ENCODE measurements at regions not wholly inside any gene's neighbourhood (a gene's known extent, or its start where the extent isn't known, plus 50 kb on each side); places are given as distances from the start of the nearest gene placed in this dataset.
A peak's percentile ranks its signal among the peaks of the same experiment; 100 is the strongest.

DNA sequence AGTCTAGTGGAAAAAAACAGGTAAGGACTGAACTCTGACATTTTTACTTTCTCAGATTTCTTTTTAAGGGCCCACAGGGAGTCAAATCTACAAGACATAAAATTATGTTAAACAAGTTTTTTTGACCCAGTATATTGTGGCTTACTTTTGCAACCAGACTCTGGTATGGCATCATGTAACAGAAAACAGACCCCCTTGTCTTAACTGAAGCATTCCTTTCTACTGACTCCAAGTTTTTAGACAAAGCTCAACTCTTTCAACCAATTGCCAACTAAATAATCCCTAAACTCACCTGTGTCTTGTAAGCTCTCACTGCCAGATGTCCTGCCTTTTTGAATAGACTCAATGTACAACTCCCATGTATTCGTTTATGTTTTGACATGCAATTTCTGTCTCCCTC lies 64.3 kb downstream of the FASLG start:
- TF ChIP-seq, protein P1, sequence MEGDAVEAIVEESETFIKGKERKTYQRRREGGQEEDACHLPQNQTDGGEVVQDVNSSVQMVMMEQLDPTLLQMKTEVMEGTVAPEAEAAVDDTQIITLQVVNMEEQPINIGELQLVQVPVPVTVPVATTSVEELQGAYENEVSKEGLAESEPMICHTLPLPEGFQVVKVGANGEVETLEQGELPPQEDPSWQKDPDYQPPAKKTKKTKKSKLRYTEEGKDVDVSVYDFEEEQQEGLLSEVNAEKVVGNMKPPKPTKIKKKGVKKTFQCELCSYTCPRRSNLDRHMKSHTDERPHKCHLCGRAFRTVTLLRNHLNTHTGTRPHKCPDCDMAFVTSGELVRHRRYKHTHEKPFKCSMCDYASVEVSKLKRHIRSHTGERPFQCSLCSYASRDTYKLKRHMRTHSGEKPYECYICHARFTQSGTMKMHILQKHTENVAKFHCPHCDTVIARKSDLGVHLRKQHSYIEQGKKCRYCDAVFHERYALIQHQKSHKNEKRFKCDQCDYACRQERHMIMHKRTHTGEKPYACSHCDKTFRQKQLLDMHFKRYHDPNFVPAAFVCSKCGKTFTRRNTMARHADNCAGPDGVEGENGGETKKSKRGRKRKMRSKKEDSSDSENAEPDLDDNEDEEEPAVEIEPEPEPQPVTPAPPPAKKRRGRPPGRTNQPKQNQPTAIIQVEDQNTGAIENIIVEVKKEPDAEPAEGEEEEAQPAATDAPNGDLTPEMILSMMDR (optimal IDR thresholded peaks at IDR 0.05 in 1 of 3, IDR thresholded peaks at IDR 0.05 in 1 of 3, conservative IDR thresholded peaks at IDR 0.05 in 1 of 3; ENCODE audit: extremely low read depth in 1 of 3, insufficient read depth in 2 of 3, low read length in 3 of 3) = no peak
- TF ChIP-seq EZH2 (IDR thresholded peaks at IDR 0.05; ENCODE audit: low read length) = no peak
- Histone ChIP-seq H3K9me1 (ENCODE audit: control insufficient read depth, extremely low read depth, insufficient read depth, low read length) (no peaks in the 10 kb centered on the region), H3K4me2 (ENCODE audit: control insufficient read depth, extremely low read depth, insufficient read depth, low read depth, low read length) (no peak overlapping the region), H3K9ac (ENCODE audit: control insufficient read depth, extremely low read depth, insufficient read depth, low read length) (no peak overlapping the region), H3K4me3 (ENCODE audit: control insufficient read depth in 2 of 3, extremely low read depth in 1 of 3, insufficient read depth in 2 of 3, low read depth in 1 of 3, low read length in 3 of 3) (no peak overlapping the region), H3K79me2 (ENCODE audit: control insufficient read depth, insufficient read depth, low read length) (no peaks in the 10 kb centered on the region), H3K9me3 (ENCODE audit: control insufficient read depth, low read depth, low read length) (no peaks in the 10 kb centered on the region), H3K27ac (ENCODE audit: control insufficient read depth, insufficient read depth, low read length) (no peak overlapping the region), H4K20me1 (ENCODE audit: control insufficient read depth, extremely low read depth, insufficient read depth, low read length) (no peaks in the 10 kb centered on the region), H3K27me3 (ENCODE audit: control insufficient read depth, extremely low read depth, insufficient read depth, low read length) (no peaks in the 10 kb centered on the region), H2AFZ (ENCODE audit: control insufficient read depth, low read length) (no peak overlapping the region), H3K36me3 (ENCODE audit: control insufficient read depth in 2 of 2, extremely low read depth in 1 of 2, insufficient read depth in 2 of 2, low read length in 2 of 2) (no peaks in the 10 kb centered on the region), H3K4me1 (ENCODE audit: control insufficient read depth, extremely low read depth, insufficient read depth, low read length) (peaks cover 27% of the 10 kb centered on the region)
- dilution Hi-C loops (cut with MboI; ENCODE audit: extremely low pct_ligation_motif_present, low sequenced_read_pairs) = loop anchor here (25.0 kb wide), 1 partner anchor 111 kb away; no protein-coding TSS in a partner anchor
- peak; percentile 20 for FAIRE-seq
- DNase-seq (ENCODE audit: low read depth, low spot score) = no peak

DNA sequence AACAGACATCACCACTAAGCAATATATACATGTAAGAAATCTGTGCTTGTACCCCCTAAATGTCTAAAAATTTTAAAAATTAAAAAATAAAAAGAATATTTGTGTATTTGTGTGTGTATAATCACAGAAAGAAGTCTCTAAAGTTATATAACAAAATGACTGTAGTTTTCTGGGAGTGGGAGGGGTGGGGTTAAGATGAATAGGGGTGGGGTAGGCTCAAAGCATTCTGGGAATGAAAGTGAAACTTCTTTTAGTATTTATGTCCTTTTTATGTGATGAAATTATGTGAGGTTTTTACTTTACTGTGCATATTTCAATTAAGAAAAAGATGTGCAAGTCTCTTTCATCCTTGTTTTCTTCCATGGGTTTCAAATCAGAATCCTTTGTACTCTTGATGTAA lies 65.3 kb downstream of the FASLG start:
- Histone ChIP-seq H3K9me3 (ENCODE audit: control insufficient read depth, low read depth, low read length) (no peaks in the 10 kb centered on the region), H3K79me2 (ENCODE audit: control insufficient read depth, insufficient read depth, low read length) (no peaks in the 10 kb centered on the region), H3K9ac (ENCODE audit: control insufficient read depth, extremely low read depth, insufficient read depth, low read length) (no peak overlapping the region), H2AFZ (ENCODE audit: control insufficient read depth, low read length) (no peak overlapping the region), H3K4me2 (ENCODE audit: control insufficient read depth, extremely low read depth, insufficient read depth, low read depth, low read length) (no peak overlapping the region), H3K4me1 (ENCODE audit: control insufficient read depth, extremely low read depth, insufficient read depth, low read length) (peaks cover 18% of the 10 kb centered on the region), H4K20me1 (ENCODE audit: control insufficient read depth, extremely low read depth, insufficient read depth, low read length) (no peaks in the 10 kb centered on the region), H3K4me3 (ENCODE audit: control insufficient read depth in 2 of 3, extremely low read depth in 1 of 3, insufficient read depth in 2 of 3, low read depth in 1 of 3, low read length in 3 of 3) (no peak overlapping the region), H3K9me1 (ENCODE audit: control insufficient read depth, extremely low read depth, insufficient read depth, low read length) (no peaks in the 10 kb centered on the region), H3K27me3 (ENCODE audit: control insufficient read depth, extremely low read depth, insufficient read depth, low read length) (no peaks in the 10 kb centered on the region), H3K36me3 (ENCODE audit: control insufficient read depth in 2 of 2, extremely low read depth in 1 of 2, insufficient read depth in 2 of 2, low read length in 2 of 2) (no peaks in the 10 kb centered on the region), H3K27ac (ENCODE audit: control insufficient read depth, insufficient read depth, low read length) (no peak overlapping the region)
- dilution Hi-C loops (cut with MboI; ENCODE audit: extremely low pct_ligation_motif_present, low sequenced_read_pairs) = loop anchor here (25.0 kb wide), 1 partner anchor 112 kb away; no protein-coding TSS in a partner anchor
- TF ChIP-seq, protein P1 (optimal IDR thresholded peaks at IDR 0.05 in 1 of 3, IDR thresholded peaks at IDR 0.05 in 1 of 3, conservative IDR thresholded peaks at IDR 0.05 in 1 of 3; ENCODE audit: extremely low read depth in 1 of 3, insufficient read depth in 2 of 3, low read length in 3 of 3) = no peak
- no peak for TF ChIP-seq EZH2 (IDR thresholded peaks at IDR 0.05; ENCODE audit: low read length)
- no peak for DNase-seq (ENCODE audit: low read depth, low spot score)
- no peak for FAIRE-seq
